Neural cell (in vitro differentiated cells): ENCODE measurements at regions not wholly inside any gene's neighbourhood (a gene's known extent, or its start where the extent isn't known, plus 50 kb on each side); places are given as distances from the start of the nearest gene placed in this dataset.

Experiments
- H2AFZ ChIP-seq: fragments of 200-600, 300-800 bp; sonication (generic), shearing (Covaris generic); 2 replicates; pipeline ENCODE4 v1.6.0; 2014; ENCODE audit warnings: low read depth, mild to moderate bottlenecking, antibody characterized with exemption, low read length, moderate library complexity
- H3F3A ChIP-seq: fragments of 200-600 bp; shearing (Covaris generic); 2 replicates; pipeline ENCODE4 v1.6.1; 2016; ENCODE audit warnings: mild to moderate bottlenecking, moderate library complexity, mixed read lengths, antibody characterized with exemption, low read length; ENCODE audit not compliant: insufficient read depth, poor library complexity, severe bottlenecking
- H3K27ac ChIP-seq: fragments of 200-600, 300-800 bp; sonication (generic), shearing (Covaris generic); 2 replicates; pipeline ENCODE4 v1.5.1; 2014; ENCODE audit warnings: mild to moderate bottlenecking, low read length, moderate library complexity
- H3K27me3 ChIP-seq: fragments of 300-800, 200-600 bp; sonication (generic), shearing (Covaris generic); 2 replicates; pipeline ENCODE4 v1.6.0; 2014; ENCODE audit warnings: mild to moderate bottlenecking, low read depth, low read length, moderate library complexity; ENCODE audit not compliant: insufficient read depth
- H3K36me3 ChIP-seq: fragments of 300-800, 200-600 bp; sonication (generic), shearing (Covaris generic); 2 replicates; pipeline ENCODE4 v1.5.1; 2014; ENCODE audit warnings: mild to moderate bottlenecking, antibody characterized with exemption, low read length, moderate library complexity; ENCODE audit not compliant: insufficient read depth
- H3K4me2 ChIP-seq: fragments of 300-800, 200-600 bp; sonication (generic), shearing (Covaris generic); 2 replicates; pipeline ENCODE4 v1.6.0; 2014; ENCODE audit warnings: mild to moderate bottlenecking, low read length
- H3K4me3 ChIP-seq: fragments of 300-800, 200-600 bp; sonication (generic), shearing (Covaris generic); 2 replicates; pipeline ENCODE4 v1.5.1; 2014; ENCODE audit warnings: mild to moderate bottlenecking, low read length, moderate library complexity
- H3K79me2 ChIP-seq: fragments of 200-600 bp; shearing (Covaris generic); replicated peaks from 2 replicates; pipeline ENCODE4 v1.6.0; 2014; ENCODE audit warnings: mild to moderate bottlenecking, low read length, moderate library complexity; ENCODE audit not compliant: insufficient read depth
- H3K9ac ChIP-seq: fragments of 300-800, 200-600 bp; sonication (generic), shearing (Covaris generic); 2 replicates; pipeline ENCODE4 v1.6.1; 2016; ENCODE audit warnings: mild to moderate bottlenecking, low read length, mixed read lengths
- H3K9me2 ChIP-seq: fragments of 200-600 bp; shearing (Covaris generic); 2 replicates; pipeline ENCODE4 v1.6.1; 2016; ENCODE audit warnings: mild to moderate bottlenecking, low read length, mixed read lengths; ENCODE audit not compliant: insufficient read depth
- H3K9me3 ChIP-seq: fragments of 200-600, 300-800 bp; sonication (generic), shearing (Covaris generic); 2 replicates; pipeline ENCODE4 v1.6.1; 2016; ENCODE audit warnings: mild to moderate bottlenecking, mixed run types, low read length, moderate library complexity, mixed read lengths
- H4K20me1 ChIP-seq: fragments of 200-600 bp; shearing (Covaris generic); 2 replicates; pipeline ENCODE4 v1.6.1; 2016; ENCODE audit warnings: mild to moderate bottlenecking, mixed run types; ENCODE audit not compliant: insufficient read depth
- EP300 ChIP-seq: fragments of 450-650 bp; conservative IDR thresholded peaks from 2 replicates; pipeline ENCODE4 v1.6.1; 2014; ENCODE audit warnings: antibody characterized with exemption, mild to moderate bottlenecking, moderate library complexity; ENCODE audit not compliant: poor library complexity, severe bottlenecking
- EZH2 ChIP-seq: fragments of 200-600, 300-800 bp; shearing (Covaris generic), sonication (generic); IDR thresholded peaks from 2 replicates; pipeline ENCODE4 v1.6.1; 2014; ENCODE audit warnings: antibody characterized with exemption, low read length, borderline replicate concordance, mild to moderate bottlenecking; ENCODE audit not compliant: insufficient read depth, poor library complexity, severe bottlenecking
- MXI1 ChIP-seq: fragments of 450-650 bp; conservative IDR thresholded peaks from 2 replicates; pipeline ENCODE4 v1.6.1; 2014; ENCODE audit warnings: antibody characterized with exemption, mild to moderate bottlenecking; ENCODE audit not compliant: poor library complexity, severe bottlenecking
- RAD21 ChIP-seq: fragments of 450-650 bp; conservative IDR thresholded peaks from 2 replicates; pipeline ENCODE4 v1.6.1; 2014; ENCODE audit warnings: antibody characterized with exemption, mild to moderate bottlenecking, moderate library complexity
- REST ChIP-seq: IDR thresholded peaks from 2 replicates; pipeline ENCODE4 v1.6.1; 2012; ENCODE audit warnings: borderline replicate concordance
- SMC3 ChIP-seq: fragments of 450-650 bp; conservative IDR thresholded peaks from 2 replicates; pipeline ENCODE4 v1.6.1; 2014; ENCODE audit warnings: antibody characterized with exemption, mild to moderate bottlenecking, moderate library complexity; ENCODE audit not compliant: poor library complexity
- TF ChIP-seq, protein P1 (sequence below): fragments of 450-650 bp; IDR thresholded peaks from 2 replicates; pipeline ENCODE4 v1.5.1; 2014; ENCODE audit warnings: antibody characterized with exemption, mild to moderate bottlenecking, moderate library complexity; ENCODE audit not compliant: poor library complexity, severe bottlenecking

DNA sequence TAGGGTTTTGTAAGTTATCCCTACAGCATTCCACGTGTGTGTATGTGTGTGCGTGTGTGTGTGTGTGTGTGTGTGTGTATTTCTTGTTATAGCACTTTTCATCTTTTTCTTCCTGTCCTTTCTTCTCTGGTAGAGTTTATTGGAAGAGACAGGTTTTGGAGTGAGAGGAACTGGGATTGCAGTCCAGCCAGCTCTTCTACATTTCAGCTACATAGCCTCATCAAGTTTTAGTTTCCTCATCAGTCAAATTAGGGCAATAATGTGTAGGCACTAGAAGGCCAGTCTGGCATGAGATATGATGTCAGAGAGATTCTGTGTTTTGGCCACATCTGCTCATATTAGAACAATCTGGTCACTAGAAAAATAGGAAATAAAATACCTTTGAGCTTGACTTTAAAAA, 1283.5 kb upstream of the TENM4 start:
- Histone ChIP-seq H3K9ac (no peak overlapping the region), H3K4me2 (no peak overlapping the region)

GRCh38 chr11:80722629-80723028, 1281.8 kb upstream of the TENM4 start:
- no peak overlapping the region for H3K9ac ChIP-seq
- no peaks in the 10 kb centered on the region for H3K36me3 ChIP-seq
- H3K9me2 ChIP-seq, result no peaks in the 10 kb centered on the region
- no peaks in the 10 kb centered on the region for H3K9me3 ChIP-seq
- no peak for TF ChIP-seq EP300
- TF ChIP-seq, protein P1, sequence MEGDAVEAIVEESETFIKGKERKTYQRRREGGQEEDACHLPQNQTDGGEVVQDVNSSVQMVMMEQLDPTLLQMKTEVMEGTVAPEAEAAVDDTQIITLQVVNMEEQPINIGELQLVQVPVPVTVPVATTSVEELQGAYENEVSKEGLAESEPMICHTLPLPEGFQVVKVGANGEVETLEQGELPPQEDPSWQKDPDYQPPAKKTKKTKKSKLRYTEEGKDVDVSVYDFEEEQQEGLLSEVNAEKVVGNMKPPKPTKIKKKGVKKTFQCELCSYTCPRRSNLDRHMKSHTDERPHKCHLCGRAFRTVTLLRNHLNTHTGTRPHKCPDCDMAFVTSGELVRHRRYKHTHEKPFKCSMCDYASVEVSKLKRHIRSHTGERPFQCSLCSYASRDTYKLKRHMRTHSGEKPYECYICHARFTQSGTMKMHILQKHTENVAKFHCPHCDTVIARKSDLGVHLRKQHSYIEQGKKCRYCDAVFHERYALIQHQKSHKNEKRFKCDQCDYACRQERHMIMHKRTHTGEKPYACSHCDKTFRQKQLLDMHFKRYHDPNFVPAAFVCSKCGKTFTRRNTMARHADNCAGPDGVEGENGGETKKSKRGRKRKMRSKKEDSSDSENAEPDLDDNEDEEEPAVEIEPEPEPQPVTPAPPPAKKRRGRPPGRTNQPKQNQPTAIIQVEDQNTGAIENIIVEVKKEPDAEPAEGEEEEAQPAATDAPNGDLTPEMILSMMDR, result no peak
- TF ChIP-seq EZH2, result no peak
- H2AFZ ChIP-seq, result no peak overlapping the region
- no peak overlapping the region for H3K27ac ChIP-seq
- no peaks in the 10 kb centered on the region for H3F3A ChIP-seq
- no peak overlapping the region for H3K4me2 ChIP-seq
- no peaks in the 10 kb centered on the region for H4K20me1 ChIP-seq
- H3K4me3 ChIP-seq, result no peak overlapping the region
- no peaks in the 10 kb centered on the region for H3K27me3 ChIP-seq
- H3K79me2 ChIP-seq, result no peaks in the 10 kb centered on the region

More for the DNA sequence above, 1283.5 kb upstream of the TENM4 start:
- Histone ChIP-seq H3K79me2 (no peaks in the 10 kb centered on the region), H3K27ac (no peak overlapping the region), H3K4me3 (no peak overlapping the region), H3K27me3 (no peaks in the 10 kb centered on the region), H3F3A (no peaks in the 10 kb centered on the region), H3K9me3 (no peaks in the 10 kb centered on the region), H2AFZ (no peak overlapping the region), H4K20me1 (no peaks in the 10 kb centered on the region), H3K36me3 (no peaks in the 10 kb centered on the region), H3K9me2 (no peaks in the 10 kb centered on the region)
- TF ChIP-seq EP300 (no peak), REST (no peak), EZH2 (no peak), RAD21 (no peak), MXI1 (no peak), SMC3 (no peak)
- TF ChIP-seq, protein P1, result no peak
